Esophagus squamous epithelium (tissue), 4 donors: ENCODE measurements at regions not wholly inside any gene's neighbourhood (a gene's known extent, or its start where the extent isn't known, plus 50 kb on each side); places are given as distances from the start of the nearest gene placed in this dataset.

ENCODE experiments used
- CTCF ChIP-seq, 6 experiments: fragments of 450-650 bp in 4 of 6; fragments of 200-600 bp in 2 of 6; sonication (generic) in 2 of 6; IDR thresholded peaks; one replicate each; pipeline ENCODE4 v1.5.1; 2016 to 2019; ENCODE audit warnings: antibody characterized with exemption in 6 of 6, mild to moderate bottlenecking in 4 of 6, moderate library complexity in 4 of 6
- POLR2A ChIP-seq, 4 donors: fragments of 450-650 bp; IDR thresholded peaks; one replicate each; pipeline ENCODE4 v1.6.1; 2017; ENCODE audit warnings: antibody characterized with exemption in 4 of 4, mild to moderate bottlenecking in 4 of 4, moderate library complexity in 3 of 4

- TF ChIP-seq CTCF (IDR thresholded peaks at IDR 0.05) (no peak), POLR2A (IDR thresholded peaks at IDR 0.05) (no peak)
These were observed 111.5 kb upstream of the CCNH start for GRCh38 chr5:87524217-87524616.
